Renal pelvis (tissue), 1 donor: ENCODE measurements at regions not wholly inside any gene's neighbourhood (a gene's known extent, or its start where the extent isn't known, plus 50 kb on each side); places are given as distances from the start of the nearest gene placed in this dataset.

Experiments
- DNase-seq: peaks from one replicate; pipeline ENCODE4 v3.0.0-alpha.2; 2013

- DNase-seq = no peak
Observed at GRCh38 chr2:198414976-198415375, 610.6 kb downstream of the PLCL1 start.

GRCh38 chr2:198411936-198412335 is 607.5 kb downstream of the PLCL1 start:
- DNase-seq = no peak

GRCh38 chr2:198408171-198408570 is 603.8 kb downstream of the PLCL1 start:
- DNase-seq = no peak

- DNase-seq = no peak
Observed at GRCh38 chr2:198405311-198405710, 600.9 kb downstream of the PLCL1 start.

DNA sequence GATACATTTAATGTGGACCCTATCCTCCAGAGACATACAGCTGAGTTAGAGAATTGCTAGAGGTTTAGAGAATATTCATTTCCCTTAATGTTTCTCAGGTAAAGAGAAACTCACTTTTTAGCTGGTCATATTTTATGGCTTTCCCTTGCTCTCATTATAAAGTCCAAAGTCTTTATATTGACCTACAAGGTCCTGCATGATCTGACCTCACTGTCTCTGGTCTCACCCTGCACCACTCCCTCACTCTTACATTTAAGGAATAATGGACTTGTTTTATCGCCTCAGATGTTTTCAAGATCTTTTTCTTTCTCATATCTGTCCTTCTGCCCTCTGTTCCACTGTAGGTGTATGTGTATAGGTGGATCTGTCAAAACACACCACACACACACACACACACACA is 597.3 kb downstream of the PLCL1 start:
- DNase-seq = no peak

DNA sequence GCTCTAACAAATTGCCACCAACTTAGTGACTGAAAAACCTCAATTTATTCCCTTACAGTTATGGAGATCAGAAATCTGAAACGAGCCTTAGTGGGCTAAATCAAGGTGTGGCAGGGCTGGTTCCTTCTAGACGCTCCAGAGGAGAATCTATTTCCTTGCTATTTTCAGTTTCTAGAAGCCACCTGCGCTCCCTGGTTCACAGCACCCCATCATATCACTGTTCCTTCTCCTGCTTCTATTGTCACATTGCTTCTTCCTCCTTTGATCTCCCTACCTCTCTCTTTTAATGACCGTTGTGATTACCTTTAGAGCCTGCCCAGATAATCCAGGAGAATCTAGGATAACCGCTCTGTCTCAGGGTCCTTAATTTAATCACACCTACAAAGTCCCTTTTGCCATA is 596.6 kb downstream of the PLCL1 start:
- no peak for DNase-seq

GRCh38 chr2:198394208-198394607 is 589.8 kb downstream of the PLCL1 start:
- DNase-seq = no peak

- DNase-seq = no peak
Observed at GRCh38 chr2:198390670-198391069, 586.3 kb downstream of the PLCL1 start.

DNA sequence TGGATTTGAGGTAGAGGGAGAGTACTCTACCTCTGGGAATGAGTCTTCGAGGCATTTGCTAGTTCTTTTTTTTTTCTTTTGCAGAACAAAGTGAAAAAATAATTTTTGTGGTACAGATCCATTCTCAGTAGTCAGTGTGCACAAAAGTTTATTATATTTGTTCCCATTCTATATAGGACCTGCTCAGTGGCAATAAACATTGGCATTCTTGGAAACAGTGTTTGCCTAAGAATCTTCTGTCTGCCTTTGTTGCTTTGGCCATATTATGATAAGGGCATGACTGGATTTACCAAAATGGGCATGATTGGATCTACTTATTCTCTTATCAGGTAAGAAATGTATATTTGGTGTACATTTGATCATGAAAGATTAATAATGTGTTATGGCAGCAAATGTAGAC is 583.3 kb downstream of the PLCL1 start:
- DNase-seq = no peak

DNA sequence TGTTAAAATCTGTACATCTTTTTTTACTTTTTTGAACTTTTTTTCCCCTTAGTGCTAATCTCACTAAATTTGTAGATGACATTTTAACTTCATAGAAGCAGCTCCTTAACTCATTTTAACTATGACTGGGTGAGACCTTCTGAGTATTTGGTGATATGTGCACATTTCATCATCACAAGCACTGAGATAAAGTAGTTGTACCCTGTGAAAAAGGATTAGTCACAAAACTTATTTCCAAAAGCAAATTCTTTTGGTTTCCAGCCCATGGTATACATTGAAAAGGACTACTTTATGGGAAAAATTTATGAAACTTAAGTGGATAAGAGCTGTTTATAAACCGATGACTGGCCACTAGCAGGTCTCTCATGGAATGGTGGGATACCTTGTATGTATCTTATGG is 581.5 kb downstream of the PLCL1 start:
- no peak for DNase-seq

GRCh38 chr2:198385326-198385725 is 580.9 kb downstream of the PLCL1 start:
- no peak for DNase-seq

DNA sequence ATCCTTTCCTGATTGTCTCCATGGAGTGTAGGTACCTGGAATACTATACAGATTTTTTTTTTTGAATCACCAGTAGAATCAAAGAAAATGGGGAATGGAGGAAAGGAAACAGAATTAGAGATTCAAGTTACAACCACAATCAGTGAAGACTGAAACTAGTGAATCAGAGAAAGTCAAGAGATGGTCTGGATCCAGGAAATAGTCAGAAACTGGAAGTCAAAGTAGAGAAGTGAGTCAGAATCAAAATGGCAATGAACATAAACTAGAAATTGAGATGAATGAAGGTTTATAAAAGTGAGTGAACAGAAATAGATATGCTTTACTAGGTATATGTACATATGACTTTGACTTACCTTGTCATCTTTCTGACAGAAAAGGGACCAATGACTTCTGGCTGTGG is 579.0 kb downstream of the PLCL1 start:
- no peak for DNase-seq

DNA sequence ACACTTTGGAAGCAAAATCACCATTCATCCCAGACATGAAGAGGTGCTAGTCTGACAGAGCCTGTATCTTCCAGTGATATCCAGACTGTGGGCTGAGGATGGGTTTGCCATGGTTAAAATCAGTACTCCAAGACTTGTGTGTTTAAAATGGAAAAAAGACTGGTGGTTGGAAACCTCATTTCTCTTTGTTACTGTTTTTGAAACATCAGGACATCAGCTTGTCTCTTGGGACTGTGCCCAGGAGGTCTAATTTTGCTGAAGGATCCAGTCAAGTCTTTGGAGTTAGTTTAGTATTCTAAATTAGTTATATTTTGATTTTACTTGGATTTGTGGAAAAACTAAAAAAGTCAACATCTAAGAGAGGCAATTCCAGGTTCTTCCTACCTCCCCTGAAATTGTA is 578.4 kb downstream of the PLCL1 start:
- DNase-seq = no peak

DNA sequence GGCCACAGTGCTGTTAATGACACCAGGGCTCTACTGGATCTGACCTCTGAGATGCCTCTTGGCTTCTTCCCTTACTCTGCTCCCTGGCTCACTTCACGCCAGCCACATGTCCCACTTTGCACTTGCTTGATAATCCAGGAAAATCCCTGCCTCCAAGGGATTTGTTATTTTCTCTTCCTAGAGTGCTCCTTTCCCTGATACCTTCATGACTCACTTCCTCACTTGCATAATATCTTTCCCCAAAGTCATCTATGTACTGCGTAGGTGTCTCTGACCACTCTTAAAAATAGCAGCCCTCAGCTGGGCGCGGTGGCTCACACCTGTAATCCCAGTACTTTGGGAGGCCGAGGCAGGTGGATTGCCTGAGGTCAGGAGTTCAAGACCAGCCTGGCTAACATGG is 572.3 kb downstream of the PLCL1 start:
- DNase-seq = no peak

DNA sequence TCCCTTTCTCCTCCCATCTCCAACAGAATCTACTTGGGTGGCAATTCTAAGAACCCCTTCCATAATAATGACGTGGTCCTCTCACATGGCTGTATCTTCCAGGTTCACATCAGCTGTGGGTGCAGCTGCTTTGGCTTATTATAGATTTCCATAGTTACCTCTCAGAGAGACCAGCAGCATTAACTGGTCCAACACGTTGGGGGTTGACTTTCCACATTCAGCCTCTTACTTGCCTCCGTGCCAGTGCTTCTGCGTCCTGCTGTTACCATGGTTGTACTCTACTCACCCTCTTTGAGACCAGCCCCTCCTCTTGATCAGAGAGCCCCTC is 570.7 kb downstream of the PLCL1 start:
- DNase-seq = no peak

GRCh38 chr2:198374375-198375082 is 570.1 kb downstream of the PLCL1 start:
- DNase-seq = peak; percentile 52

GRCh38 chr2:198371921-198372543 is 567.6 kb downstream of the PLCL1 start:
- no peak for DNase-seq

DNA sequence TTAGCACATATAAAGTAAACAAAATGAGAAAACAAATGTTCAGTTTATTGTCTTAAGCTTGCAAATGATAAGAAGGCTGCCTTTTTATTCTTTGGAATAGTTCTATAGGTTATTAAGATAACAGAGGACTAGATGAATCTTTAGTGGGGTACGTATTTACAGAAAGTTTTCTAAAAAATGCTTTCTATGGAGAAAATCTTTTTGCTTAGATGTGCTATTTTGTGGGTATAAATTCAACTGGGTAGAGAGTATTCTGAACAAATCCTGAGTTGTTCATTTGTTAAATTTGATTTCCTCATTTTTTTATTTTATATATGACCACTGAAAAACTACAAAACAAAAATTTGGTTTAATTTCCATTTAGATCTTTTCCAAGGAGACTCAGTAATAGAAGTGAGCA is 566.9 kb downstream of the PLCL1 start:
- no peak for DNase-seq

- no peak for DNase-seq
Observed at GRCh38 chr2:198368089-198368488, 563.7 kb downstream of the PLCL1 start.

DNA sequence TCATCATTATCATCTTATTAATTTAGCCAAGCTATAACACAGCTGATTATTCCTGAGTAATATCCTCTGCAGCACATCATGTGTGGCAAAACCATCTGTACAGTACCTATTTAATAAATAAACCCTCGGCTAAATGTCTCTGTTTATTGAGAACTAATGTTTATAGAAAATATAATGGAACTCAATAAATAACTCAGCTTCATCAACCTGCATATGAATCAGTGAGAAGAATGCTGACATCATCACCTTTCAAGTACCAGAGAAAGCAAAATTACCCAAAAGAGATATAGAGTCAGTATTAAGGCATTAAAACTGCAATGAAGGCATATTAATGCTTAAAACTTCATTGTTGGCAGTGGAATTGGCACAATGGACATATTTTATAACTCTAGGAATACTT is 558.3 kb downstream of the PLCL1 start:
- no peak for DNase-seq

DNA sequence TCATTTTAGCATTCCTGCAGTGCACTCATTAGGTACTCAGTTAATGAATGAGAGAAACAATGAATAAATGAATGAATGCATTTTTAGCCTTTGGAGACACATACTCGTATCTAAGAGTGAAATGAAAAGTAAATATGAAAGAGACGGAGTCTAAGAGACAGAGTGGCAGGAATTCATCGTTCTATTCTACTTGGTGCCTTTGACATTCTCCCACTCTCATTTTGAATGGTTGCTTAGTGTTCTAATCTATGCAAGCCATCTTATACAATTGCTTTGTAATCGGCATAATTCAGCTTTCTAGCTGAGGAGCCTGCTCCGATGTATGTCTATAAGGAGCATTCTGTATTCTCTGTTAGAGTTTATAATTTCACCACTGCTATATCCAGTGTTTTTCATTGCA is 554.9 kb downstream of the PLCL1 start:
- no peak for DNase-seq

- no peak for DNase-seq
Observed at GRCh38 chr2:198356157-198356556, 551.8 kb downstream of the PLCL1 start.

GRCh38 chr2:198351647-198352046 is 547.3 kb downstream of the PLCL1 start:
- DNase-seq = no peak

- no peak for DNase-seq
Observed at GRCh38 chr2:198347946-198348345, 543.6 kb downstream of the PLCL1 start.
